ENCODE measurements at regions not wholly inside any gene's neighbourhood (a gene's known extent, or its start where the extent isn't known, plus 50 kb on each side); places are given as distances from the start of the nearest gene placed in this dataset.
"Not testable (repeated sequence)": the region's sequence is repeated elsewhere in the genome, so short reads cannot be mapped to it uniquely, and the experiment has no call there.

- no peak overlapping the region for H3K27ac Mint-ChIP-seq (ENCODE audit: unreplicated experiment)
- H3K36me3 Mint-ChIP-seq (ENCODE audit: low read depth): peaks cover 2% of the 10 kb centered on the region
- no peak overlapping the region for H3K4me3 Mint-ChIP-seq (ENCODE audit: unreplicated experiment)
- peaks cover 10% of the 10 kb centered on the region for H3K27me3 Mint-ChIP-seq (ENCODE audit: low read depth)
- DNase-seq (ENCODE audit: low spot score): no peak
- peaks cover 8% of the 10 kb centered on the region for H3K9me3 Mint-ChIP-seq (ENCODE audit: low read depth)
- TF ChIP-seq, protein P1, sequence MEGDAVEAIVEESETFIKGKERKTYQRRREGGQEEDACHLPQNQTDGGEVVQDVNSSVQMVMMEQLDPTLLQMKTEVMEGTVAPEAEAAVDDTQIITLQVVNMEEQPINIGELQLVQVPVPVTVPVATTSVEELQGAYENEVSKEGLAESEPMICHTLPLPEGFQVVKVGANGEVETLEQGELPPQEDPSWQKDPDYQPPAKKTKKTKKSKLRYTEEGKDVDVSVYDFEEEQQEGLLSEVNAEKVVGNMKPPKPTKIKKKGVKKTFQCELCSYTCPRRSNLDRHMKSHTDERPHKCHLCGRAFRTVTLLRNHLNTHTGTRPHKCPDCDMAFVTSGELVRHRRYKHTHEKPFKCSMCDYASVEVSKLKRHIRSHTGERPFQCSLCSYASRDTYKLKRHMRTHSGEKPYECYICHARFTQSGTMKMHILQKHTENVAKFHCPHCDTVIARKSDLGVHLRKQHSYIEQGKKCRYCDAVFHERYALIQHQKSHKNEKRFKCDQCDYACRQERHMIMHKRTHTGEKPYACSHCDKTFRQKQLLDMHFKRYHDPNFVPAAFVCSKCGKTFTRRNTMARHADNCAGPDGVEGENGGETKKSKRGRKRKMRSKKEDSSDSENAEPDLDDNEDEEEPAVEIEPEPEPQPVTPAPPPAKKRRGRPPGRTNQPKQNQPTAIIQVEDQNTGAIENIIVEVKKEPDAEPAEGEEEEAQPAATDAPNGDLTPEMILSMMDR (IDR thresholded peaks at IDR 0.05): no peak
- H3K4me1 Mint-ChIP-seq (ENCODE audit: low read depth): no peaks in the 10 kb centered on the region
Observed at GRCh38 chr3:28150465-28151206, 90.8 kb upstream of the CMC1 start.

DNA sequence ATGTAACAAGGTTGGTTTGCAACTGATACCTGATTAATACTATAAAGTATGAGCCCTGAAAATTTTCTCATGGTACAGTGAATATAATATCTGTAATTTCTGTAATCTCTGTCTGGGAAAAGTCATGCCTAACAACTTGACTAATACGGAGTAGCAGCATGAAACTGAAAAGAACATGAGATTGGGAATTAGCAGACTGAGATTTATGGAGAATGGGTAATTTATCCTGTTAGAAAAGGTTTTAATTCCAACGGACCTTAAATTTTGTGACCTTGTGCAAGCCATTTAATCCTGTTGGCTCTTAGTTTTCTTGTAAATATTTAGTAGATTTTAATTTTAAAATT, 90.2 kb upstream of the CMC1 start:
- DNase-seq (ENCODE audit: low spot score): no peak
- Mint-ChIP-seq H3K9me3 (ENCODE audit: low read depth) (peaks cover 8% of the 10 kb centered on the region), H3K36me3 (ENCODE audit: low read depth) (peaks cover 2% of the 10 kb centered on the region), H3K27me3 (ENCODE audit: low read depth) (peaks cover 7% of the 10 kb centered on the region), H3K4me1 (ENCODE audit: low read depth) (no peaks in the 10 kb centered on the region), H3K4me3 (ENCODE audit: unreplicated experiment) (no peak overlapping the region), H3K27ac (ENCODE audit: unreplicated experiment) (no peak overlapping the region)
- TF ChIP-seq, protein P1 (IDR thresholded peaks at IDR 0.05): no peak

GRCh38 chr3:28151608-28152228, 89.7 kb upstream of the CMC1 start:
- peaks cover 3% of the 10 kb centered on the region for H3K27me3 Mint-ChIP-seq (ENCODE audit: low read depth)
- H3K36me3 Mint-ChIP-seq (ENCODE audit: low read depth): peaks cover 2% of the 10 kb centered on the region
- H3K27ac Mint-ChIP-seq (ENCODE audit: unreplicated experiment): no peak overlapping the region
- DNase-seq (ENCODE audit: low spot score): no peak
- H3K4me3 Mint-ChIP-seq (ENCODE audit: unreplicated experiment): no peak overlapping the region
- TF ChIP-seq, protein P1 (IDR thresholded peaks at IDR 0.05): no peak
- H3K4me1 Mint-ChIP-seq (ENCODE audit: low read depth): no peaks in the 10 kb centered on the region
- H3K9me3 Mint-ChIP-seq (ENCODE audit: low read depth): peaks cover 8% of the 10 kb centered on the region

DNA sequence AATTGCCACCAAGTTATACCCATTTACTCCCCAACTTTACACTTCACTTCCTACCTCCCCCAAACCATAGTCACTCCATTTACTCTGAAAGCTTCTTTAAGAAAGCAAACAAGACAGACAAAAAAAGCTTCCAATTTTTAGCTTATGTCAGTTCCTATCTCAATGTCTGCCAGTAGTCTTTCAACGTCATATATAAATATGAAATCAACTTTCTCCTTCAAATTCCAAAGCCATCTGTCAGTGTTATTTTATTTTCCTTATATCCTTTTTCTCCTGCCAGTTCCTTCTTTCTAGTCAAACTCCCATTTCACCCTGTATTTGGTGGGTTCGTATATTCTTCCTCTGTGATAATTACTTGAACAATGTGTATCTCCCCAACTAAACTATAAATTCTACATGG, 85.8 kb upstream of the CMC1 start:
- H3K27me3 Mint-ChIP-seq (ENCODE audit: low read depth): peaks cover 5% of the 10 kb centered on the region
- H3K4me3 Mint-ChIP-seq (ENCODE audit: unreplicated experiment): no peak overlapping the region
- DNase-seq (ENCODE audit: low spot score): no peak
- H3K36me3 Mint-ChIP-seq (ENCODE audit: low read depth): peaks cover 2% of the 10 kb centered on the region
- peaks cover 27% of the 10 kb centered on the region for H3K9me3 Mint-ChIP-seq (ENCODE audit: low read depth)
- TF ChIP-seq, protein P1 (IDR thresholded peaks at IDR 0.05): no peak
- no peaks in the 10 kb centered on the region for H3K4me1 Mint-ChIP-seq (ENCODE audit: low read depth)
- no peak overlapping the region for H3K27ac Mint-ChIP-seq (ENCODE audit: unreplicated experiment)

DNA sequence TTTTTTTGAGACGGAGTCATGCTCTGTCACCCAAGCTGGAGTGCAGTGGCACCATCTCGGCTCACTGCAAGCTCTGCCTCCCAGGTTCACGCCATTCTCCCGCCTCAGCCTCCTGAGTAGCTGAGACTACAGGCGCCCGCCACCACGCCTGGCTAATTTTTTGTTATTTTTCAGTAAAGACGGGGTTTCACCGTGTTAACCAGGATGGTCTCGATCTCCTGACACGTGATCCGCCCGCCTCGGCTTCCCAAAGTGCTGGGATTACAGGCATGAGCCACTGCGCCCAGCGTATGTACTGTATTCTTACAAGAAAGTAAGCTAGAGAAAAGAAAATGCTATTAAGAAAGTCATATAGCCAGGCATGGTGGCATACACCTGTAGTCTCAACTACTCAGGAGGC, 84.8 kb upstream of the CMC1 start:
- not testable (repeated sequence) for H3K4me3 Mint-ChIP-seq (ENCODE audit: unreplicated experiment); DNase-seq (ENCODE audit: low spot score); H3K27me3 Mint-ChIP-seq (ENCODE audit: low read depth); H3K4me1 Mint-ChIP-seq (ENCODE audit: low read depth); H3K27ac Mint-ChIP-seq (ENCODE audit: unreplicated experiment); H3K36me3 Mint-ChIP-seq (ENCODE audit: low read depth)
- peaks cover 27% of the 10 kb centered on the region for H3K9me3 Mint-ChIP-seq (ENCODE audit: low read depth)

GRCh38 chr3:28171962-28172361, 69.5 kb upstream of the CMC1 start:
- H3K36me3 Mint-ChIP-seq (ENCODE audit: low read depth): no peaks in the 10 kb centered on the region
- H3K9me3 Mint-ChIP-seq (ENCODE audit: low read depth): no peaks in the 10 kb centered on the region
- H3K27me3 Mint-ChIP-seq (ENCODE audit: low read depth): peaks cover 7% of the 10 kb centered on the region
- no peak overlapping the region for H3K4me3 Mint-ChIP-seq (ENCODE audit: unreplicated experiment)
- no peak overlapping the region for H3K27ac Mint-ChIP-seq (ENCODE audit: unreplicated experiment)
- no peak for DNase-seq (ENCODE audit: low spot score)
- TF ChIP-seq, protein P1 (IDR thresholded peaks at IDR 0.05): no peak
- no peaks in the 10 kb centered on the region for H3K4me1 Mint-ChIP-seq (ENCODE audit: low read depth)
